Superior temporal gyrus (tissue), 1 donor: ENCODE measurements at regions not wholly inside any gene's neighbourhood (a gene's known extent, or its start where the extent isn't known, plus 50 kb on each side); places are given as distances from the start of the nearest gene placed in this dataset.
"Not testable (repeated sequence)": the region's sequence is repeated elsewhere in the genome, so short reads cannot be mapped to it uniquely, and the experiment has no call there.

ENCODE experiments used
- DNase-seq: peaks from one replicate; pipeline ENCODE4 v3.0.0-alpha.2; 2016; ENCODE audit errors: extremely low spot score

DNA sequence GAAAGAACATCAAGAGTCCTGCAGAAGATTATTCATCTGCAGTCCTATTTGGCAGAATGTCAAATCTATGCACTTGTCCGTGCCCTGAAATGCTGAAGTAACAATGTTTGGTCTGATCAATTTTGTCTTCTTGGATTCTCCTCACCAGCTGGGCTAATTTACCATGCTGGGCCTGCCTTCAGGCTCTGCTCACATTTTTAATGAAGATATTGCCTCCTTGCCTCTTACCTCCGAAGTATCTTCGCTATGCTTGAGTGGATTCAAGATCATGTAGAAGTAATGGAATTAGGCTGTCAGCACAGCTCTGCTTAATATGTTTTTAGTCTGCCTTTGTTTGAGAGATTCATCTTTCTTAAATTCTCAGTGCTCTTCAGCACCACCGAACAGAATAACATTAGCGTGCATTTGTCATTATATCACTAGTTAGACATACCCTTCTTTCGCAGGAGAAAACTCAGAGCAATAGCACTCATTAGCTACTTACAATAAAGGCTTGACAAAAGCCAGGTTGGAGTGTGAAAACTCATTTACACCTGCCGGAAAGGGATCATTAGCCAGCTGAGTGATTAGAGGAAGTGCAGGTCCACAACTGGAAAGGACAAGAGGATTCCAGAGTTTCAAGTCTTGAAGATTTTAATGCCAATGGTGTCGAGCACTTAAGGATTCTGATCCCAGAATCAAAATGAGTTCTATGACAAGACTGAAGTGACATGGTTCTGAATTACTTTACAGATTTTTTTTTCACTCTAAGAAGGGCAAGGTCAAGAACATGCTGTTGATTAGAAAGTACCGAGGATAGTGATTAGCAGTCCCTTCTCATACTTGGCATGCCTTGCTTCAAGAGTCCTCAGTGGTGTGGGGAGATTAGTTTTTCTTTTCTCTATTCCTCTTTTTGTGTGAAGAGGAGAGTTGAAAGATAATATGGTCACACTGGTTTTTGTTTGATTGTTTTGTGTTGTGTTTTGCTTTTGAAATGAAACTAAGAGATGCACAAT lies 405.6 kb upstream of the TOM1L1 start:
- DNase-seq, result no peak

DNA sequence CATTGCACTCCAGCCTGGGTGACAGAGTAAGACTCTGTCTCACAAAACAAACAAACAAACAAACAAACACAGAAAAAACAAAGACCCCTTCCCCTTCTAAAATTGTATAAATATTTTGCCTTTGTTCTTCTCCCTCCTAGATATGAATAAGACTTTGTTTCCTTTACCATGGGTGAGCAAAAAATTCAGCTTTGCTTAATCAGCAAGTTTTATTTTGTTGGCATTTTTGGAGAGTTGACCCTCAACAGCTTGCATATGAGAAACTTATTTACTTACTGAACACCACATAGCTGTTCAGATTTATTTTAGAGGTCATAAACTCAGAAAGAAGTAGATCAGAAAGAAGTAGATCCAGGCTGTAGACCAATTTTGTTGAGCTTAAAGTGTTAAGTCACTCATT lies 395.2 kb upstream of the TOM1L1 start:
- no peak for DNase-seq

DNA sequence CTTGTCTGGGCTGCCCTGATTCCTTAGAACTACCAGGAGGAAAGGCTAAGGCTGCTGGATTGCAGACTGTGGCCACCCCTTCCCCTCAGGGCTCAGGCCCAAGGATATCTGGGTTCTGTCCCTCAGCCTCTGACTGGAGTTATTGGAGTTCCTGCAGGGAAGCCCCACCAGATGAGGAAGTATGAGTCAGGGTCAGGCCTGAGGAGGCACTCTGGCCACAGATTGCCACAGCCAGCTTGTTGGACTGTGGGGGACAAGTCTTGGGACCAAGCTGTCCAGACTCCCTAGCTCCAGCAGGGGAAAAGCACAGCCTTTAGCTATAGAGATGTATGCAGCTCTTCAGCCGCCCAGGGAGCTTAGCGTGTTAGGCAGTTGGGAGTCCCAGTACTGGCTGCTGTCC lies 381.9 kb upstream of the TOM1L1 start:
- no peak for DNase-seq

DNA sequence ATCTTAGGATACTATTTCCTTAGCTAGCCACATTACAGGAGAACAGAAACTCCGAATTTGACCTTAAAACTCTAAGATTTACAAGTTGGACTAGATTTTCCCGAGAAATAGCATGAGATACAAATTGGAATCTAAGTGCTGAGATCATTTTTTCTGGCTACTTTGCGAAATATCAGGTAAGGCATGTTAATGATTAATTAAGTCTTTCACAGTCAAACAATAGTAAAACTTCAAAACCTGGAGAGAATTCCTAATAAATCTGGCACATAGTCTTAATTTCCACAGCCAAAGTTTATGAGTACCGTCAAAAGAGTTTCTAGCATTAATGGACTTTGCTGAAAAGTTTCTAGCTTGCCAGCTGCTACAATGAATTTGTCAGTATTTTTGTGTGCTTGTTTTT lies 379.5 kb upstream of the TOM1L1 start:
- DNase-seq, result no peak

- DNase-seq, result no peak
Observed at GRCh38 chr17:54524501-54524900, 376.2 kb upstream of the TOM1L1 start.

GRCh38 chr17:54527941-54528340 lies 372.7 kb upstream of the TOM1L1 start:
- peak; percentile 20 for DNase-seq

DNA sequence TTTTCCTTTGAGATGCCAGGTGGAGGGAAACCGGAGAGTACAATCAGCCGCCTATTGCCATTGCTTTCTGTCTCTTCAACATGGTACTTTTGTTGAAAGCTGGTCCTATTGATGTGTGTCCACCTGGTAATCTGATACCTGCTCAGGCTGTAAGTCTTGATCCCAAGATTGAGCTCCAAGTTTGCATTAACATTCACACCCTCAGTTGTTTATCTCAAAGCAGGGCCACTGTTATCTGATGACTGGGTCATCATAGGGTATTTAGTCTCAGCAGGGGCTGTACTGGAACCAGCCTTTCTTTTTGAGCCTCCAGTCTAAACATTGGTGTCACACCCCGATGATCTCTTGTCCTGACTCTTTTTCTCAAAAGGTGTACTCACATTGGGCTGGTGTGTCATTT lies 370.3 kb upstream of the TOM1L1 start:
- no peak for DNase-seq

GRCh38 chr17:54536306-54536705 lies 364.3 kb upstream of the TOM1L1 start:
- no peak for DNase-seq

DNA sequence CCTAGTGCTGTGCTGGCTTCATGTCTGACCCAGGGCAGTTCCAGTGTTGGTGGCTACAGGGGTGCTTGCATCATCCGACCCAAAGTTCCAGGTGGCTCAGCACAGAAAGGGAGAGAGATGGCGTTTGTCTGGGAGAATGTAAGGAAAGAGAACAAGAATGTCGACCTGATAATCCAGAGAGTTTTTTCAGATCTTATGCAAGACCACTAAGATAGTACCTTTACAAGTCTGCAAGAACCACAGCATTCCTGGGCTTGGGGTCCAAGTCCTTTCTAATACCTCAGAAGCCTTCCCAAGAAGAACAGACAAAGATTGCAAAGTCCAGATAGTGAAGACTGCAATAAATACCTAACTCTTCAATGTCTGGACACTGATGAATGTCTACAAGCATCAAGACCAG lies 363.0 kb upstream of the TOM1L1 start:
- DNase-seq, result no peak

DNA sequence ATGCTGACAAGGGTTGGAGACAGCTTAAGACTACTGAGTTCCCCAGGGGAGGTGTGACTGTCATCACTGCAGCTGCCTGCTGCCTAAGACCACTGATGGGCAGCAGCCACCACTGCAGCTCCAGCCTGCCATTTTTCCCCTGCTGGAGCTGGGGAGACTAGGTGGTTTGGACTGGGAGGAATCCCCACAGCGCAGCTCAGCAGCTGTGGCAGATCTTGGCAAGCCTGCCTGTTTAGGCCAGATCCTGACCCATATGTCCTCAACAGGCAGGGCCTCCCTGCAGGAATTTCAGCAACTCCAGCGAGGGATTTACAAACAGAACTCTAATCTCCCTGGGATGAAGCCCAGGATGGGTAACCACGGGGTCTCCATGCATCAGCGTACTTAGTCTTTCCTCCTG lies 356.4 kb upstream of the TOM1L1 start:
- no peak for DNase-seq

GRCh38 chr17:54559883-54560282 lies 340.8 kb upstream of the TOM1L1 start:
- no peak for DNase-seq

DNA sequence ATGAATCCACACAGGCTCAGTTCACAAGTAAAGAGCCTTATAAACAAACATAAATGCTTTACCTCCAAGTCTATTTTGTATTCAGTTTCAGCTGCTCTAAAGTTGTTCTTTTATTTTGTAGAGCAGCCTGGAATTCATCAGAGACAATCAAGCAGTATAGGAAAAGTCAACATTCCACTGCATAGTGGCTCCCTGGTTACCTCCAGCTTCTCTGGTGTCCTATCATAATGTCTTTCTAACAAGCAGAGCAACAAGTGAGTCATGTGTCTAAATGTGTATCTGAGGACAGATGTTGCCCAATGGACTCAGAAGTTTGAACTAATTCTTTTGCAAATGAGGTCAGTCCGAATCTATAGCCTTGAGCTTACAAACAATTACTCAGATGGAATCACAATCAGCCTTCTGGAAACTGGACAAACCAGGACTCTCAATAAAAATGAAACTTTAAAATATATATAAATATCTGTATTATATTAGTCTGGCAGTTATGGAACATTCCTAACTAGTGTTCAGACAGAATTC lies 292.0 kb upstream of the TOM1L1 start:
- DNase-seq, result no peak

GRCh38 chr17:54620399-54620978 lies 280.2 kb upstream of the TOM1L1 start:
- no peak for DNase-seq

DNA sequence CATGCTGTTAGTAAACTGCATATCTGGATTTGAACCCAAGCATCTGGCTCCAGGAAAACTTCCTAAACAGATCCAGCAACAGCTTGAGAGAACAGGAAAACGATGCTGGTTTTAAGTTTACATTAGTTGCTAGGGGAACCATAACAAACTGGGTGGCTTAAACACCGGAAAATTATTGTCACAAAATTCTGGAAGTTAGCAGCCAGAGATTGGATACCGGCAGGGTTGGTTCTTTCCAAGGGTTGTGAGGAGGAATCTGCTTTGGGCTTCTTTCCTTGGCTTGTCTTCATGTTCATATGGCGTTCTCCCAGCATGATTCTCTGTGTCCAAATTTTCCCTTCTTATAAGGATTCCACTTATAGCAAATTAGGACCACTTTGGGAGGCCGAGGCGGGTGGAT lies 276.9 kb upstream of the TOM1L1 start:
- no peak for DNase-seq

- no peak for DNase-seq
Observed at GRCh38 chr17:54626146-54626703, 274.4 kb upstream of the TOM1L1 start.

- DNase-seq, result not testable (repeated sequence)
Observed at GRCh38 chr17:54639426-54639825, 261.2 kb upstream of the TOM1L1 start.

GRCh38 chr17:54662978-54663876 lies 237.4 kb upstream of the TOM1L1 start:
- no peak for DNase-seq

- DNase-seq, result no peak
Observed at GRCh38 chr17:54666559-54666958, 234.1 kb upstream of the TOM1L1 start.

DNA sequence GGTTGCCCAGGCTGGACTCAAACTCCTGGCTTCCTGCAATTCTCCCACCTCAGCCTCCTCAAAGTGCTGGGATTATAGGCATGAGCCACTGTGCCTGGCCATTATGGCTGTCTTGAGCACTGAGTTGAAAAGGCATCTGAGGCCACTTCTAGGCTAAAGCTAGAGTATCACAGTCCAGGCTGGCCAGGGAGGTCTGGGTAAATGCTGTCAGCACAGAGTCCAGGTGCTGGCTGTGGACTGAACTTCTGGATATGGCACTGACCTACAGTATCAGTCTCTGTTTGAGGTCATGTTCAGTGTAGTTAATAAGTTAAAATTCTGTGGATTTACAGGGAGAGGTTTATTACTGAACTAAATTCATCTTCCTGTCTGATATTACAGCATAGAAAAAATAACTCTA lies 222.5 kb upstream of the TOM1L1 start:
- no peak for DNase-seq

GRCh38 chr17:54680410-54680809 lies 220.2 kb upstream of the TOM1L1 start:
- DNase-seq, result no peak

GRCh38 chr17:54694287-54694887 lies 206.3 kb upstream of the TOM1L1 start:
- DNase-seq, result no peak
